Mucosa of gallbladder (tissue), 1 donor: ENCODE measurements at regions not wholly inside any gene's neighbourhood (a gene's known extent, or its start where the extent isn't known, plus 50 kb on each side); places are given as distances from the start of the nearest gene placed in this dataset.
"Not testable (repeated sequence)": the region's sequence is repeated elsewhere in the genome, so short reads cannot be mapped to it uniquely, and the experiment has no call there.

Source experiments
- DNase-seq: peaks from one replicate; pipeline ENCODE4 v3.0.0-alpha.2; 2020; ENCODE audit warnings: low spot score
- donor health status: DM: no; HTN: no; CAD: no.

DNA sequence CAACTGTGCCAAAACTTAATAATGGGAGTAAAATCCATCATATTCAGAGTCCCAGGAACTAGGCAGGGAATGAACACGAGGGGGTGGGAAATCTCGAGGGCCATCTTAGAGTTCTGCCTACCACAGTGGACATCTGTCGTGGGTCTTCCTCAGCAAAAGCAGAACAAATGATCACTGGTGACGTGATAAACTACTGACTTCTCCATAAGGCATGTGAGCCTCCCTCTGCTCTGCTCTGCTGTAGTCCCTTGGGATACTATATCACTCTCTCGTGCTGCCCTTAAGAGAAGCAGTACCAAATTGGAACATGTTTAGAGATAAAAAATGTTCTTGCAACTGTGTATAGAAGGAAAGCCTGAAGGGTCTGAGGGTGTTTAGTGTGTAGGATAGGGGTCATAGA lies 180.5 kb downstream of the SPDYE17 start:
- DNase-seq: not testable (repeated sequence)

DNA sequence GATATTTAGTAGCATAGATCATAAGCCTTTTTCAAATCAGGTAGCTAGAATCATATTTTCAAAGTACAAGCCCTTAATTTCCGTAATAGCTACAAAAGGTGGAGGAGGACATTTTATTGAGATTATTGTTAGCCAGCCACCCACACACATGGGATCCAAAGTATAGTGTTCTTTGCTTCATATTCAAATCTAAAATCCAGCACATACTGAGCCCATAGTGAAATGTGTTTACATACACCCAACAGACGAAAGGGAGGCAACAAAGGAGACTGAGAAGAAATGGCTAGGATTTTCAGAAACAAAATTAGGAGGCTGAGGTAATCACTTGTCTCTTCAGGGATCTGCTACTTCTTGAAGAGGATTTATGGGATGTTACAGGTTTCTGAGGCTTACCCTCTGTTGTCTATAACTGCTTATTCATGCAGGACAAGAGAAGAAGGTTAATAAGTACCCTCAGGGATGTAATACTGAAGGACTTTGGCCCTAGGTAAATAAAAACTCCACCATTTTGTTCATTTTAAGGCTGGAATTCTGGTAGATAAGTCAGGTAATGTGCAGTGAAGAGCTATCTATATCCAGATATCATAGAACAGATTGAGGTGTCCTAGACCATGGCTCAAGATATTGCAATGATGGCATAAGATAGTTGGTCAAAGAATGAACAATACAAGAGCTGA lies 182.1 kb downstream of the SPDYE17 start:
- DNase-seq: not testable (repeated sequence)

DNA sequence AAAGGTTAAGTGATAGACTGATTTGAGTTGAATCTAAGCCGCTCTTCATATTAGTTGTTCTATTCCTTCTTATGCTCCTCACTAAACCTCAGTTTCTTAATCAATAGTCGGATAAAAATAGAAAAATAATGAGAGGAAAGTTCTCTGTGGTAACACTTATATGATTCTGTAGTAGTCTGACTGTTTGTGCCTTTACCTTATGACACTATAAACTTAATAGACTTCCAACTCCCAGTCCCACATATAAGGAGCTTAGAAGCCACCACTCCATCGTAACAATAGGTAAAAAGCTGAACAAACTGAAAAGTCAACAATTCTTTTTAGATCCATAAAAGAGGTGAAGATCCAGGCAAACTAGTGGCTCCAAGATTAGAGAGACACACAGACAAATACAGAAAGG lies 192.3 kb downstream of the SPDYE17 start:
- DNase-seq: not testable (repeated sequence)

- DNase-seq: not testable (repeated sequence)
Measured at GRCh38 chr7:76839214-76839613, 192.9 kb downstream of the SPDYE17 start.

GRCh38 chr7:76838357-76838756 lies 193.8 kb downstream of the SPDYE17 start:
- not testable (repeated sequence) for DNase-seq

- not testable (repeated sequence) for DNase-seq
Measured at GRCh38 chr7:76829233-76829632, 202.2 kb upstream of the POMZP3 start.

DNA sequence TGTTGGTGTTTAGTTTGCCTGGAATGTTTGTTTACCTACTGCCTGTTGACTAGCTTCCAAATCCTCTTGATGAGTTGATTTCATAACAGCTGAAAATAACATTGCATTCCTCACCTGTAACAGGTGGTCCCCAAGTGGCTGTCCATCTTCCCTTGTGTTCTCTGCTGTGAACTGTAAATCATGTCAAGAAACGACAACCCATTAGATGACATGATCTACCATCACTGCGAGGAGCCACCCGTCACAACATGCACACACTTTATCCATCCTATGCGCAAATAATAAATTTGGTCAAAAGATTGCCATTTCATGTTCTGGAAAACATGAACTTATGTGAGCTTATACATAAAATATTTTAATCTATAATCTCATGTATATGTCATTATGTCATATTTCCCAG lies 199.1 kb upstream of the POMZP3 start:
- DNase-seq: not testable (repeated sequence)

DNA sequence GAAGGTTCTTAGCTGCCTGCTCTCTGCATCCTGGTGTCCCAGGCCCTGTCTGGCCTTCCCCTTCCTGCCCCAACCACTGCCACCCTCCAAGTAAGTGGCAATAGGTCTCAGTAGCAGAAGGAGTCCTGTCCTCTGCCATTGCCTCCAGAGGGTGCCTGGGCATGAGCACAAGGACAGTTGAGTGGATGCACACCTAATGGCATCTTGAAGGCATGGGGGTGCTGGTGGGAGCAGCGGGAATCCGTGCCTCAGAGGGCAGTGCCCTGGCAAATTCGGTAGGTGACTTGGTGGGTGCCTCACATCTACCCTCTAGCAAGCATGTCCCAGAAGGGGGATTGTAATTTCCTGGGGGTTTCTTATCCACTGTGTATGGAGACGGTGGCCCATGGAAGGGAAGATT lies 182.8 kb upstream of the POMZP3 start:
- DNase-seq: not testable (repeated sequence)

DNA sequence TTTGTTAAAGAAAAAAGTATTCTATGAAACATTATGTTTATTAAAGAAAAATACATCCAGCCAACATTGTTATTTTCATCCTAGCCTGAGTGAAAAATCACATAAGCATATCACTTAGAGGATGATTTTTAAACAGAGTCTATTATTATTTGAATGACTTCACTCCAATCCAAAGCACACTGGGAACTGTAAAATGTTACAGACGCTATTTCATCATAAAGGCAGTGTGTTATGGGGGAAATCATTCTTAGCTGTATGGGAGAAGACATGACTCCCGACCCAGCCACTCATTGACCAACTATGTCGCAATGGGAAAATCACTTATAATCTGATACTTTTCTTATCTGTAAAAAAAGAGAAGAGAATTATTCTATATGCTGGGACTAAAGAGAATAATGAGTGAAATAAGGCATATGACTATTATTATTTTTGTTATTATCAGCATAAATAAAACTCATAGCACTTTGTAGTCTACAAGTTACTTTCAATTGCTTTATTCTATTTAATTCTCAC lies 180.6 kb upstream of the POMZP3 start:
- not testable (repeated sequence) for DNase-seq

GRCh38 chr7:76806460-76806859 lies 179.4 kb upstream of the POMZP3 start:
- not testable (repeated sequence) for DNase-seq

GRCh38 chr7:76806010-76806409 lies 178.9 kb upstream of the POMZP3 start:
- not testable (repeated sequence) for DNase-seq

DNA sequence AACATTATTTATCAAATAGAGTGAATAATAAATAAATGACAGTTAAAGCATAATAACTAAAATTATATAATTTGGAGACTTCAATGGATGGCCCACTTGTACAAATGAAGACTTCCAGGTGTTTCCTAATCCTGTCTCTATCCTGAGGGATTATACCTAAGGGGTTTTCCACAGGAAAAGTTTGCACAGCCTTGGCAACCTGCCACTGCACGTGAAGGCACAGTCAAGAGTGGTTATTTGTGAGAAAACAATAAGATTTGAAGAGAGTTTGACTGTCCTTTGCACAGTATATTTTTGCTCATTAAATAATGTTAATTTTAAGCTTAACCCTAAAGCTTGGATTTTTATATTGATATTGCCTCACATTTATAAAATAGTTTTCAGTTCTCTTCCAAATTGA lies 178.2 kb upstream of the POMZP3 start:
- DNase-seq: not testable (repeated sequence)

DNA sequence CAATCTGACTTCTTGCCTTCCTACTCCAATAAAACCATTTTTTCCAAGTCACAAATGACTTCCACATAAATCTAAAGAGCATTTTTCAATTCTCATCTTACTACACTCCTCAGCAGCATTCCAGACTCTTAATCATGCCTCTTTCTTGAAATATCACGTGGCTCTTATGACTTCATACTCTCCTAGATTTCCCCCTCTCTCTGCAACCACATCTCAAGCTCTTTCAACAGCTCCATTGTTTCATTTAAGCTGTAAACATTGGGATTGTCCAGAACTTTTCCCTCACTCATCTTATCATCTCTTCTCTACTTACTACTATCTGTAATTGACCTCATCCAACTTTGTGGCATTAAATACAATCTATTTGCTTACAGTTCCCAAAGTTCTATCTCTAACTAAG lies 170.6 kb upstream of the POMZP3 start:
- DNase-seq: not testable (repeated sequence)

DNA sequence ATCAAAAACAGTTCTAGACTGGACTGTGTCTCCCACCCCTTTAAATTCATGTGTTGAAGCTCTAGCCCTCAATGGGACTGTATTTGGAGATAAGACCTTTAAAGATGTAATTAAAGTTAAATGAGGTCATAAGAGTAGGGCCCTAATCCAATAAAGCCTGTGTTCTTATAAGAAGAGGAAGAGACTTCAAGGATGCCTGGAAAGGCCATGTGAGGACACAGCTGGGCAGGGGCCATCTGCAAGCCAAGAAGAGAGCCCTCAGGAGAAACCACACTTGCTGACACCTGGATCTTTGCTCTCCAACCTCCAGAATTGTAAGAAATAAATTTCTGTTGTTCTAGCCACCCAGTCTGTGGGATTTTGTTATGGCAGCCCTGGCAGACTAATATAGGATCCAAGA lies 153.6 kb upstream of the POMZP3 start:
- not testable (repeated sequence) for DNase-seq

DNA sequence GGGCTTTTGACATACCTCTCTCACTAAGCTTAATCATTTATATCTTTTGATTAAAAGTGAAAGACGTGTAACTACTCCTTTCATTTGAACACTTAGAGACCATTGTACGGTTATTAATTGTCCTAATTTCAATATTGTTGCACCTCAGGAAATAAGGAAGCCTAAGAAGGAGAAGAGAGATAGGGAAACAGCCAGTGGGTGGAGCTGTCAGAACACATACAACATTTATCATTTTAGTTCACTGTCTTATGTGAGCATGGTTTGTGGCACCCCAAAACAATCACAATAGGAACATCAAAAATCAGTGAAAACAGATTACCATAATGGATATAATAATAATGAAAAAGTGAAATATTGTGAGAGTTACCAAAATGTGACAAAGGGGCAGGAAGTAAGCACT lies 147.2 kb upstream of the POMZP3 start:
- not testable (repeated sequence) for DNase-seq

GRCh38 chr7:76771980-76772379 lies 144.9 kb upstream of the POMZP3 start:
- DNase-seq: not testable (repeated sequence)

- not testable (repeated sequence) for DNase-seq
Measured at GRCh38 chr7:76763977-76764376, 136.9 kb upstream of the POMZP3 start.

DNA sequence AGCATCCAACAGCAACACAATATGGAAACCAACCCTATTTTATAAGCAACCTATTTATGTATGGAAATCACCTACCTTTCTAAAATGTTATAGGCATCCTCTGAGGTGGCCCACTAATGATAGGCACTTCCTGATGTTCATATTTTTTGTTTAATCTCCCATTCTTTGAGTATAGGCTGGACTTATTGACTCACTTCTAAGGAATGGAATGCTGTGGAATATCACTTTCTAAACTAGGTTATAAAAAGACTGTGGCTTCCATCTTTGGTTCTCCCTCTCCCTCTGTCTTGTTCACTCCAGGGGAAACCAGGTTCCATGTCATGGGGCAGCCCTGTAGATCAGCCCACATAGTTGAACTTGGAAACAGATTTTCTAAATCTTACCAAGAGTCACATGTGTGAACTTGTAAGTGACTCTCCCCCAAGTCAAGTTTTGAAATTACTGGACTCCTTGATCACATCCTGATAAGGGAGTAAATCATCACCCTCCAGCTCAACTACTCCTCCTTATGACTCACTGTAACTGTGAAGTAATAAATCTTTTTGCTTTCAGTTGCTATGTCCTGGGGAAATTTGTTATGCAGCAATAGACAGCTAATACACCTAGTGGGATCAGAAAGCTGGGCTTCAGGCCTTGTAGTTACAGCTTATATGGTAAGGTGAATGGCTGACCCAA lies 133.6 kb upstream of the POMZP3 start:
- not testable (repeated sequence) for DNase-seq

GRCh38 chr7:76739538-76739937 lies 112.5 kb upstream of the POMZP3 start:
- not testable (repeated sequence) for DNase-seq

DNA sequence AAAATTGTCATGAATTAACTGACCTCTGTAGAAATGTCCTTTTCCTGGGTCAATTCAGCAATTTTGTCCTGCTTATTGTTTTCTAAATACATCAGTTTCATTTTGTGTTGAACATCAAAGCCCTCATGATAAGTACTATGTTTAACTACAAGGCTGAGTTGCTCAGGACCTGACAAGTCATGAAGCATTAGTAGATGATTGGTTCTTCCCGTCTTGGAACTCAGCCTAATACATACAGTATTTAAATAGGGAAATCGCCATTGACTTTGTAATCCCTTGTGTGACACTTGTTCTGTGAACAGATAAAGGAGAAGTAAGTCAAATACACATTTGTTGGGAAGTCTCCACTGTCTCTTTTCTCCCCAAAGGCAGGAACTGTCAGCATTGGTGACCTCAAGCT lies 109.6 kb upstream of the POMZP3 start:
- DNase-seq: not testable (repeated sequence)

DNA sequence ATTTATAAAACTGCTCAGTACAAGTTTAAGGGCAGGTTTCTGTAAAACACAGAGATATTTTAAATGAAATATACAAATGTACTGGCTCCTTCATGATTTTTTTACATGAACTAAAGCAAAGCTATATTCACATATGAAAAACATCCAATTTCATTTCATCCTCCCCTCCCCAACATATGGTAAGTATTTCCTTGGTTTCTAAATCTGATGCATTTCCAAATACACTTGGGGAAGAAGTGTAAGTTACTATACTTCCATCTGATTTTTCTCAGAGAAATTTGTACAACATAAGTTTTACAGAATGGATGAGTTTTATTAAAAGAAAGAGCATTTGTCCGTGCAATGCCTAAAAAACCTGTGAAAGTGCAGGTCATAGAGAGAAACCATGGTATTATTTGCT lies 109.0 kb upstream of the POMZP3 start:
- DNase-seq: not testable (repeated sequence)

DNA sequence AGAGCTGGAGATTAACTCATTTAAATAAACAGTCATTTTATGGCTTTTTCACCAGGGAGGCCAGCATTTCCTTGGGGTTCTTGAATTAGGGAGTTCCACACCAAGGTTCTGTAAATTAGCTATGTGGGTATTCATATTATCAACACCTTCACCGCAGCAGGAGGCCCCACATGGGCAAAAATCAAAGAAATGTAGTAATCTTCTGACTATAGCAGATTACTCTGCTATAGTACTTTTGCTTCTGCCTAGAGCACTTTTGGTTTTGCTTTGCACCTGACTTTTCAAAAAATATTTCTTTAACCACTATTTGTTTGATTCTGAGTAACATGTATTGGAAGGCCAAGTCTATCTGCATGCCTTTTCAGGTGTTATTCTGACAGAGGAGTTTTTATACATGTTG lies 108.6 kb upstream of the POMZP3 start:
- not testable (repeated sequence) for DNase-seq

- DNase-seq: not testable (repeated sequence)
Measured at GRCh38 chr7:76728571-76728974, 101.5 kb upstream of the POMZP3 start.
